ENCODE measurements at regions not wholly inside any gene's neighbourhood (a gene's known extent, or its start where the extent isn't known, plus 50 kb on each side); places are given as distances from the start of the nearest gene placed in this dataset.

DNA sequence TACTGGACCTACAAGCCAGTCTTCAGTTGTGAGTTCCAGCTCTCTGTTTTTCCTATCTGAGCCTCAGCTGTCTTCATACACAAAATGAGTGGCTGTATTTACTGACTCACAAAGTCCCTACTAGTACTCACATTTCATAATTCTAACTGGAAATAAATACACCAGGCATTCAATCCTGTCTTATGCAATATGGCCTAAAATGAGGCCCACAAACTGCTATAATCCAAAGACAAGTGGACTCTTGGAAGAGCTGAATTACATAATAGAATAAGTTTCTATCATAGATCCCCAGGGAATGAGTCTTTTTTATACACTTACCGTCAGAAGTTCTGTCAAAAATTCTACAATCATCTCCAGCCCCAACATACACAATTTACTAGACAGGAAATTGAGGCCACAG lies 211.9 kb downstream of the LRRN1 start:
- DNase-seq (no peak), ATAC-seq (ENCODE audit: poor library complexity) (no peak)
- intact Hi-C loops (cut with DNase I): no loop called here

DNA sequence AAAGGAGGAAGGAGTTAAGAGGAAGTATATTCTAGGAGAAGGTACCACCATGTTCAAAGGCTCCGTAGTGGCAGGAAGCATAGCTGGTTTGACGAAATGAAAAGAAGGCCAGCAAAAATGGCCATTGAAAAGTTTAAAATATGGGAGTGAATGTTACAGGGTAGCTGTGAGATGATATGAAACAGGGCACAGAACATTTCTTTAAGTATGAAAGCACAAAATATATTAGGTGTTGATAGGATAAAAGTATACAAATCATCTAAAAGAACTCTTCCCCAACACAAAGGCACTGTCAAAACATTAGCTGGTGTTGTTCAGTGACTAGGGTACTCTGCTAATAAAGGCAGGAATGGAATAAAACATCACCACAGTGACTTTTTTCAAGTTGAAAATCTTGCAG lies 216.2 kb downstream of the LRRN1 start:
- intact Hi-C loops (cut with DNase I): no loop called here
- ATAC-seq (ENCODE audit: poor library complexity): no peak

DNA sequence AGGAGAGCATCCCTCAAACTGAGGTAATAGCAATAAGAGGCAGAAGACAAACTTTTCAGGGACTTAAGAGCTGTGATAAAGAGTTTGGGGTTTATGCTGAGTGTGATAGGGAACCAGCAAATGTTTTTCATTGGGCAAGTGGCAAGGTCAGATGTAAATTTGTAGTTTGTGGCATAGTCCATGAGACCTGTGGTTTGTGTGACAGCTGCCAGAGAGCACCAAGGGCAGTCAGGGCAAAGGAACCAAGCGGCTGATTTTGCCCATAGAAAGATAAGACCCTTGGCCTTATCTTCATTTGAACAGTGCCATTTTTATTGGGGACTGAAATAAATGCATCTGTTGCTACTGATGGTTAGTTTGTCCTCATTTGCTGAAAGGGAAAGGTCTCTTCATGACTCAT lies 220.3 kb downstream of the LRRN1 start:
- intact Hi-C loops (cut with DNase I): no loop called here
- DNase-seq (no peak), ATAC-seq (ENCODE audit: poor library complexity) (no peak)

More for the DNA sequence above, 216.2 kb downstream of the LRRN1 start:
- no peak for DNase-seq

DNA sequence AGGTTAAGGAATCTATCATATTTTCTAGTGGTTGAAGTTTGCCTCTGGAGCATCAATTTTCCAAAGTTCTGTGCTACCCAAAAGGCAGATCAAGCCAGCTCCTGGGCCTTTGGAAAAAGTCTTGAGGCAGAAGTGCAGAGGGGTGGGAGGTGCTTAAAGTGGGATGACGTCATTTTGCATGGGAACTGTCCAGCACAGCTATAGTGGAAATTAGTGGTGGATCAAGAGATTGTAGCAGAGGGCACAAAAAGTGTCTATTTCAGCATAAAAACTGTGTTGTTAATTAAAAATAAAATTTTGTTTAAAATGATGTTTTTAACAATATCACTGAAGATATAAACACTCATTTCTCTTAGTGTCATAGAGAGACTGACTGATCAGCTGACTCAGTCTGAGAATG lies 221.9 kb downstream of the LRRN1 start:
- intact Hi-C loops (cut with DNase I): no loop called here
- no peak for ATAC-seq (ENCODE audit: poor library complexity)

DNA sequence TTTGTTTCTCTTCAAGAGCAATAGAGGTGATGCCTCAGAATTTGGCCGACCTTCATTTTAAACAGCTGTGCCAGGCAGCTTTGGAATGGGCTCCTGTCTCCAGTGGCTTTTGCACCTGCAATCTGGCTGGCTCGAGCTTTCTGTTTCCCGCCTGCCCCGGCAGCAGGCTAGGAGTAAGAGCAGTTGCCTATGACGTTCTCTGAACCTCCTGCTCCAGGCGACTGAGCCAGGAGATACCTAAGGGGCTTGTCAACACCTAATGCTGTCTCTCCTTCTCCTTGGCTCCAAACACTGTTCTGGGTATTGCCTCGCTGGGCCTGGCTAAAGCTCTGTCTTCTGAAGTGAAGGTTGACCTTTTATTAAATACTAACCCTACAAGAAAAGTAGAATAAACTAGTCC lies 229.9 kb downstream of the LRRN1 start:
- DNase-seq: peak; percentile 82
- intact Hi-C loops (cut with DNase I): no loop called here
- peak; percentile 98 for ATAC-seq (ENCODE audit: poor library complexity)

More for the DNA sequence above, 221.9 kb downstream of the LRRN1 start:
- no peak for DNase-seq

DNA sequence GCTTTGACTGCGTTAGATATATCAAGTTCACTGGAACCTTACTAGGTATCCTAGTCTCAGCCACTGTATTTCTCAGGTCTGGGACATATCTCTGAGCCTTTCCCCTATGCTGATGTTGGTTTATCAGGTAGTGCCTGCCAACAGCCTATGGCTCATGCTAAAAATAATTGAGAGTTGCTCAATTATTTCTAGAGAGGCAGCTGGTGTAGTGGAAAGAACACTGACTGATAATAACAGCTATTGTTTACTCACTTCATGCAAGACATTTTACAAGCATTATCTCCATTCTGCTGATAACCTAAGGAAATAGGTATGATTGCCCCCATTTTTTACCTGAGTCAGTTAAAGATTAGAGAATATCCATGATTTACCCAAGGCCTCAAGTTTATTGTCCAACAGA lies 231.4 kb downstream of the LRRN1 start:
- DNase-seq: no peak

DNA sequence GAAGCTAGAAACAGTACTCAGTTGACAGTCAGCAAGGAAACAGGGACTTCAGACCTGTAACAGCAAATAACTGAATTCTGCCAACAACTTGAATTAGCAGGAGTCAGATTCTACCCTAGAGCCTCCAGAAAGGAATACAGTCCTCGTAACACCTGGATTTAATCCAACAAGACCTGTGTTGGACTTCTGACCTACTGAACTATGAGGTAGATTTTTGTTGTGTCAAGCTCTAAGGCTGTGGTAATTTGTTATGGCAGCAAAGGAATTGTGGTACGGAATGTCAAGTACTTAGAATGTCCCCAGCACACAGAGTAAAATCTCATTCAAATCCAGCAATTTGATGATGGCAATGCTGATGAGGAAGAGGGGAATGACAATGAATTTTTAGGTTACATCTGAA lies 234.1 kb downstream of the LRRN1 start:
- intact Hi-C loops (cut with DNase I): no loop called here
- ATAC-seq (ENCODE audit: poor library complexity): no peak
- no peak for DNase-seq

More for the DNA sequence above, 231.4 kb downstream of the LRRN1 start:
- ATAC-seq (ENCODE audit: poor library complexity): peak; percentile 84
- intact Hi-C loops (cut with DNase I): no loop called here

DNA sequence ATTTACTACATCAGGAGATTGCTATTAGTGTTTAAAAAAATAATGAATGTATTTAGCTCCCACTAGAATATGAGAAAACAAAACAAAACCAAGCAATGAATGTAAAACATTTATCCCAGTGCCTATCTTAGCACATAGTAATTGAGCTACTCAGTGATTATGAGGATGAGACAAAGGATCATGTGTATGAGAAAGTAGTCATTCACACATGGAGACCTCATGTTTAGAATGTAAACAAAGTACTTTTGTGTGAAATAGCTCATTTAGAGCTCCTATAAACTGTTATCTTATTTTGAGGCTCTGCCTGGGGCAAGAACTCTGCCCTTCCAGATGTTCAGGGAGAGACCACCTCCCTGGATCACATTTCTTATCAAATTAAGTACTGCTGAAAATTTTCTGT lies 236.8 kb downstream of the LRRN1 start:
- DNase-seq (no peak), ATAC-seq (ENCODE audit: poor library complexity) (no peak)
- intact Hi-C loops (cut with DNase I): no loop called here

DNA sequence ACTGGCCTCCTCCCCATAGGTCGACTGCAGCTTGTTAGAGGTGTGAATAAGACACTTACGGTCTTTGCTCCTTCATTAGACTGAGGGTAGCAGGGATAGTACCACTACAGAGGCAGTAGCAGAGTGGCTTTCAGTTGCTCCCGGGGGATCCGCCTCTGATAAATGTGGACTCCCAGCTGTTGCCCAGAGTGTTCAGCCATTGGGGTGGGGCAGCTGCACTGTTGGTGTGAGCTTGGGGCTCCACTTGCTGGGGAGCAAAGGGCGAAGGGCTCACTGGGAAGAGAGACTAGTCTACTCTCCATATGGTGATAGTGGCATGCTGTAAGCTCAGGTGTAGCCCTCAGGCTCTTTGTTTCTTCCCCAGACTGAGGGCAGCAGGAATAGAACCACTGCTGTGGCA lies 239.1 kb downstream of the LRRN1 start:
- intact Hi-C loops (cut with DNase I): no loop called here
- DNase-seq (no peak), ATAC-seq (ENCODE audit: poor library complexity) (no peak)

DNA sequence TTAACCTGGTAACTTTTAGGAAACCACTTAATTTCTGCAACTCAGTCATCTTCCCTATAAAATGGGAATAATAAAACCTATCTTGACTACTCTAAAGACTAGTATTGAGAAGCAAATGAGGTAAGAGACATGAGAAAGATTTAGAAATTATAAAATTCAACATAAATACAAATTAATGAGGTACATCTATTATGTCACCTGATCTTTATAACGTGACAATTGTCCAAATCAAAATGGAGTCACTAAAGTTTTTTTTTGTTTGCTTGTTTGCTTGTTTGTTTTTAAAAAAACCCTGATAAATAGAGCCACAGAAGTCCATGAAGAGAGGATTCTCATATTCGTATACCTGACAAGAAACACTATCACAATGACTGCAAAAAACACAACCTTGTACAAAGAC lies 242.8 kb downstream of the LRRN1 start:
- intact Hi-C loops (cut with DNase I): no loop called here
- no peak for ATAC-seq (ENCODE audit: poor library complexity)
- no peak for DNase-seq

DNA sequence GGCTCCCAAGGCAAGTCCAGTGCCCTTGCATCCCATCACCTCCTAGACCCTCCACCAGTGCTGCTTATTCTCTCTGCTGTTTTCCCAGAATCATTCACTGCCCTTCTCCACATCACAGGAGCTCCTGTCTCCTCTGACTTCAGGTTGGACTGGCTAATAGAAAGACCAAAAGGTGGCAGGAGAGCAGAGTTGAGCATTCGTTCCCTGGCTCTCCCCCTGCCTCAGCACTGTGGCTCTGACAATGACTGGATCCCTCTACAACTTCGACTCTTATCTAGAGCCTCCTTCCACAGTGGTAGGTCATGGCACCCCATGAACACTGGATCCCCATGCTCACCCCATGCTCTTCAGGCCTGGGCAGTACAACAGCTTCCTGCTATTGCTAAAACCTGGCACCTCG lies 243.6 kb downstream of the LRRN1 start:
- no peak for ATAC-seq (ENCODE audit: poor library complexity)
- no peak for DNase-seq

DNA sequence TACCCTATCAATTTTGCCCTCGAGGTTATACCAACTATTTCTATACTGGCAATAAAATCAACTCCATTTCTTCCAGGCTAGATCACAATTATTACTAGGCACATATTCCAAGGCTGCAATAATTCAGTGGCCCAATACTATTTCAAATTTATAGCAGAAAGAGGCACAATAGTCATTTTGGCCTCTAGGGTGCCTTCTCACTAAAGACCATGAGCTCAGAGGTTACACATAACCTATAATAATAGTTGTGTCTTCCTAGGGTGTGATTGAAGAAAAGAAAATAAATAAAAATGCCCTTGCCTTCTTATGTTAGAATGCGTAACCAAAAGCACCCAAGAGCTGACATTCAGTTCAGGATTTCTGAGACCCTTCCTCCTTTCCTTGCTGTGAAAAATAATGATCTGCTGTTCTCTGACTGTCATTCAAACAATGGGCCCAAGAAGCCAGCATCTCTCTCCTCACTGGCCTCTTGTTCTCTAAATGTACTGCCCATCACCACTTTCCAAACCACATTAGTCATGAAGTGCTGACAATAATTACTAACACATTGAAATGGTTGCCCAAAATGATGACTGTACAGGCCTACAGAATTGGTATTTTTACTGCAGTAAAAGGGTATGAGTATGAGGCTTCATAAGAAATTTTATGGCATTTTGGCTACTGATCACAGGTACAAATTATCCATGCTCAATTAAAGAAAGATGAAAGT lies 244.8 kb downstream of the LRRN1 start:
- intact Hi-C loops (cut with DNase I): no loop called here
- DNase-seq (no peak), ATAC-seq (ENCODE audit: poor library complexity) (no peak)

More for the DNA sequence above, 243.6 kb downstream of the LRRN1 start:
- intact Hi-C loops (cut with DNase I): no loop called here

DNA sequence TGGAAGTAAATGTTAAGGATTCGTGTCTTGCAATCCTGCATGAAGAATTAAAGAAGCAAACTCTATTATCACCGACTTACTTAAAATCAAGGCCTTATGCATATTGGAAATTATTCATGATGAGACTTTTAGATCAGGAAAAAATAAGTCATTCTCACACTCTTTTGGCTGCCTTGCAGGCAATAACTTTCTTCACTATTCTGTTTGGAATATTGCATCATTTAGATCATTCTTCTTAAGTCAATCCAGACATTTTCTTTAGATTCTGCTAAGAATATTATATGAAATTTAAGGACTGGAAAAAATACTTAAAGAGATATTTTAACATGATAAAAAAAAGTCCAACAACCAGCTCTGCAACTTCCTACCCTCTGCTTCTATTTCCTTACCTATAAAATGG lies 245.4 kb downstream of the LRRN1 start:
- intact Hi-C loops (cut with DNase I): no loop called here
- no peak for DNase-seq
- no peak for ATAC-seq (ENCODE audit: poor library complexity)

DNA sequence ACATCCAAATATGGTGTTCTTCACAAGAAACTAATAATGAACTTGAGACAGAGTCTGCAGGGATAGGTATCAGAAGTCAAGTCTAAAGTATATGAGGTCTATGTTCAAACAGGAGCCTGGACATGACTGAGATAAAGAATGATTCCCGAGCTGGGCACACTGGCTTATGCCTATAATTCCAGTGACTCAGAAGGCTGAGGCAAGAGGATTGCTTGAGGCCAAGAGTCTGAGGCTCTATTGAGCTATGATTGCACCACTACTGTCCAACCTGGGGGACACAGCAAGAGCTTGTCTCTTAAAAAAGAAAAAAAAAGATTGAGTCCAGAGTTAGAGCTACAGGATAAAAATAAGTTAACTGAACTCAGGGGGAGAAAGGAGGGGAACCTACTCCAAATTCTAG lies 246.5 kb downstream of the LRRN1 start:
- DNase-seq (no peak), ATAC-seq (ENCODE audit: poor library complexity) (no peak)
- intact Hi-C loops (cut with DNase I): no loop called here

DNA sequence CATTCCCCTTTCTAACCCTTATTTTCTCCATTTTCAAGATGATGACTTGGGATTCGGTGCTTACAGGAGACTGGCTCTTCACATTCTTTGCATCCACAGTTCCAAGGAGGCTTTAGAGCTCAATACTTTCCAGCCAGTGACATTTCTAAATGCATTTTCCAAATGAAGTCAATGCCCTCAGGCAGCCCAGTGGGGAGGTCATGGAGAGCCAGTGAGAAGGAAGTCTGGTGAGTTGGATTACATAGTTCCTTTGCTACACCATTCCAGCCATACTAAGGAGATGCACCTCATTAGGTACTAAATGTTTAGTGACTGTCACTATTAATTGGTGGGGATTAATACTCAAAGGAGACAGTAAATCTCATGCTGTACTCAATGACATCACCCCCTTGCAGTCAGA lies 248.1 kb downstream of the LRRN1 start:
- intact Hi-C loops (cut with DNase I): no loop called here
- ATAC-seq (ENCODE audit: poor library complexity) (no peak), DNase-seq (no peak)

DNA sequence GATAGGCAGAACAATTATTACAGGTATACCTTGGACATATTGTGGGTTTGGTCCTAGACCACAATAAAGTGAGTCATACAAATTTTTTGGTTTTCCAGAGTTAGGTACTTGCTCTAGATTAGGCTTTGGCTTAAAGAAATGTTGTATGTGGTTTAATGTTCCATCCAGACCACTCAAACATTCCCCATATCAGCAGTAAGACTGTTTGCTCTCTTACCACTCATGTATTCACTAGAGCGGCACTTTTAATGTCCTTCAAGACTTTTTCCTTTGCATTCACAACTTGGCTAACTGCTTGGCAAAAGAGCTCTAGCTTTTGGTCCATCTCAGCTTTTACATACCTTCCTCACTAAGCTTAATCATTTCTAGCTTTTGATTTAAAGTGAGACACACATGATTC lies 250.5 kb upstream of the SETMAR start:
- ATAC-seq (ENCODE audit: poor library complexity) (no peak), DNase-seq (no peak)
- intact Hi-C loops (cut with DNase I): no loop called here

DNA sequence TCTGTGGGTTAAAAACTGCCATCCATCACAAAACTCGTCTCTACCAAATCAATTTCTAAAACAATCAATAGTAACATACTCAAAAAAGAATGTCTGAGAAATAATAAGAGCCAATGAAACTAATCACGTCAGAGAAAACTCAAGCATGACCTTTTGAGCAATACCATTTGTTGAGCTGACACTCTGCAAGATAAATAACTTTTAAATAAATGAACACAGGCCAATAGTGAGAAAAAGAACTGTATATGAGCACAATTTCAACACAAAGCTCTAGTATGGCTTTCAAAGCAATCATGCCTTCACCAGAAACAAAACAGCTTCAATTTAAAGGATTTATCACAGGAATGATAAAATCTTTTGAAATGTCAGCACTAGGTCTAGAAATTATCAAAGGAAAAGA lies 249.2 kb upstream of the SETMAR start:
- DNase-seq: no peak
- no peak for ATAC-seq (ENCODE audit: poor library complexity)
- intact Hi-C loops (cut with DNase I): no loop called here

DNA sequence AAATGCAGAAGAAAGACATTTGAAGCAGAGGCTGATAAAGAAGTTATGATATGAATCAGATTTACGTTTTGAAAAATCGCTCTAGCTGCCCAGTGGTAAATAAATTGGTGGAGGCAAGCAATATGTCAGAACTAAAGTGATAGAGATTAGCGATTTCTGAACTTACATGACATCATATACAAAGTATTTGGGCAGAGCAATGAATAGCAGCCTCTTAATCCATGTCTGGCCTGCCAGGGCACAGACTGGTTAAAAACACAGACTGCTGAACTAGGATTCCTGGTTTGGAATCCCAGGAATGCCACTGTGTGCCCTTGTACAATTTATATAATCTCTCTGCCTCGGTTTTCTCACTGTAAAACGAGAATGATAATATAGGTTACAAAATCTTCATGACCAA lies 243.1 kb upstream of the SETMAR start:
- intact Hi-C loops (cut with DNase I): no loop called here
- peak; percentile 82 for ATAC-seq (ENCODE audit: poor library complexity)
- no peak for DNase-seq

DNA sequence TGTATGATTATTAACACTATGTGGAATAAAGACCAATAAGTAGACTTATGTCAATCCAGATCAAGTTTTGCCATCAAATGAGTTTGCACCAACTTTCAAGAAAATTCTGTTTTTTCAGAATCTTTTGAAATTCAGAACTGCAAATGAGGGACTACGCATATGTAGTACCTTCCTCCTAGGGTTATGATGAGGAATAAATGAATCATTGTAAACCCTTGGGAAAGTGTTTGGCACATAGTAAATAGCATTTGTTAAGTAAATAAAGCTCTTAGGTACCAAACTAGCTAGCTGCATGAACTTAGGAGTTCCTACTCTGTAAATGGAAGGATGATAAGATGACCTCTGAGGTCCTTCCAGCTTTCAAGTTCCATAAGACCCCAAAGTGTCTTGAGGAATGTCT lies 242.6 kb upstream of the SETMAR start:
- intact Hi-C loops (cut with DNase I): no loop called here
- ATAC-seq (ENCODE audit: poor library complexity) (peak; percentile 18), DNase-seq (no peak)

DNA sequence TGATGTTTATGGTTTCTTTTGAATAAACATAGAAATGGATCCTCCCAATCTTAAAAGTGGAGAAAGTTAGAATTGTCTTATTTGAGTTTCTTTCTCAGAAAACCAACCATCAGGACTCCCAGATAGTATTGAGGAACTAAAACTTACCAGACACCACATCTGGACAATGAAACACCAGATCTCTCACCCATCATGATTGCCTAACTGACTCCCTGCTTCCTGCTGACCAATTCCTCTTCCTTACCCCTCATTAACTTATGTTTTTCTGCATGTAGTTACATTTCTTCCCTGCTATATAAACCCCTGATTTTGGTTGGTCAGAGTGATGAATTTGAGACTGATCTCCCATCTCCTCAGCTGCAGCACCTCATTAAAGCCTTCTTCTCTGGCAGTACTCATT lies 242.0 kb upstream of the SETMAR start:
- intact Hi-C loops (cut with DNase I): no loop called here
- no peak for DNase-seq
- no peak for ATAC-seq (ENCODE audit: poor library complexity)

DNA sequence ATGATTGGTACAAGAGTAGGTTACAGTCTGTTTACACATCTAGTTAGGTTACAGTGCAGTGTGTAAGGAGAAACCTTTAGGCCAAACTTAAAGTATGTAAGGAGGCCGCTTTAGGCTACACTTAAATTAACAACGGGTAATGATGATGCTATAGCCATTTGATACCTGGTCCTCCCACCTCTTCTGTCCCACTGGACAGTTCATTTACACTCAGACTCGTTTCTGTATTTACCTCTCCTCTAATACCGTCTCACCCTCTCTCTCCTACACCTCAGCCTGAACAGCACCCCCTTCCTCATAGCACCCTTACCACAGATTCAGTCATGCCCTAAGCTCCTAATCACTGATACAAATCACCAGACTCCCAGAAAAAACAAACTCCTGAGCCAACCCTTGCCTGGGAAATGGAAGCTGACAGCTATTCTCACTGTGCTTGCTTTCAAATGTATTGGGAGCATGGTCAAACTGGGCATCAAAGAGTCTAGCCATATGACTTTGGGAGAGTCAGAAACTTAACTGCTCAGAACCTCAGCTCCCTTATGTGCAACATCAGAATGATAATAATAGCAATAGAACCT lies 241.3 kb upstream of the SETMAR start:
- intact Hi-C loops (cut with DNase I): no loop called here
- ATAC-seq (ENCODE audit: poor library complexity): no peak
- DNase-seq: no peak
